SU-DHL-6 (cell line): ENCODE measurements at regions not wholly inside any gene's neighbourhood (a gene's known extent, or its start where the extent isn't known, plus 50 kb on each side); places are given as distances from the start of the nearest gene placed in this dataset.

Source experiments
- H2AFZ ChIP-seq: fragments of 200-600 bp; sonication (generic); 2 replicates; pipeline ENCODE4 v1.6.1; 2014; ENCODE audit warnings: low read depth, mild to moderate bottlenecking, moderate library complexity, mixed read lengths, antibody characterized with exemption, low read length; ENCODE audit not compliant: severe bottlenecking
- H3F3A ChIP-seq: fragments of 200-600 bp; shearing (Covaris generic); 2 replicates; pipeline ENCODE4 v1.6.0; 2016; ENCODE audit warnings: antibody characterized with exemption, mild to moderate bottlenecking; ENCODE audit not compliant: insufficient read depth
- H3K27ac ChIP-seq: fragments of 200-600 bp; sonication (generic); 2 replicates; pipeline ENCODE4 v1.5.1; 2016; ENCODE audit warnings: low read depth, mild to moderate bottlenecking, low read length, moderate library complexity, mixed read lengths
- H3K27me3 ChIP-seq: fragments of 200-600 bp; sonication (generic), shearing (Covaris generic); 2 replicates; pipeline ENCODE4 v1.6.0; 2014; ENCODE audit warnings: mild to moderate bottlenecking, low read length
- H3K36me3 ChIP-seq: fragments of 200-600 bp; sonication (generic); 2 replicates; pipeline ENCODE4 v1.6.1; 2014; ENCODE audit warnings: mild to moderate bottlenecking, low read length, mixed read lengths
- H3K4me2 ChIP-seq: fragments of 300-600, 200-600 bp; shearing (Covaris generic), sonication (generic); 2 replicates; pipeline ENCODE4 v1.6.0; 2014; ENCODE audit warnings: low read length, low read depth, mild to moderate bottlenecking; ENCODE audit not compliant: poor library complexity, severe bottlenecking
- H3K4me3 ChIP-seq: fragments of 200-600 bp; sonication (generic); 2 replicates; pipeline ENCODE4 v1.5.1; 2014; ENCODE audit warnings: antibody characterized with exemption, low read length, mild to moderate bottlenecking, mixed read lengths; ENCODE audit not compliant: insufficient read depth, poor library complexity, severe bottlenecking
- H3K79me2 ChIP-seq: fragments of 200-600 bp; sonication (generic); 2 replicates; pipeline ENCODE4 v1.6.1; 2014; ENCODE audit warnings: mild to moderate bottlenecking, low read length, moderate library complexity; ENCODE audit not compliant: insufficient read depth
- H3K9ac ChIP-seq: fragments of 200-600 bp; sonication (generic); 2 replicates; pipeline ENCODE4 v1.7.0; 2014; ENCODE audit warnings: mild to moderate bottlenecking, low read length
- H3K9me2 ChIP-seq: fragments of 200-600 bp; sonication (generic); replicated peaks from 2 replicates; pipeline ENCODE4 v1.6.1; 2014; ENCODE audit warnings: low read length; ENCODE audit not compliant: insufficient read depth
- H3K9me3 ChIP-seq: fragments of 200-600 bp; sonication (generic); 2 replicates; pipeline ENCODE4 v1.6.1; 2014; ENCODE audit warnings: low read length, mixed read lengths; ENCODE audit not compliant: insufficient read depth
- H4K20me1 ChIP-seq: fragments of 200-600 bp; sonication (generic); 2 replicates; pipeline ENCODE4 v1.6.1; 2014; ENCODE audit warnings: low read depth, mild to moderate bottlenecking, antibody characterized with exemption, low read length, moderate library complexity, mixed read lengths
- CTCF ChIP-seq: fragments of 200-600 bp; sonication (generic); IDR thresholded peaks from one replicate; pipeline ENCODE4 v1.5.1; 2017; ENCODE audit warnings: antibody characterized with exemption, mild to moderate bottlenecking, low read length, moderate library complexity; ENCODE audit not compliant: insufficient read depth, poor library complexity, severe bottlenecking
- EZH2phosphoT487 ChIP-seq: fragments of 200-600 bp; sonication (generic), shearing (Covaris generic); conservative IDR thresholded peaks from 2 replicates; pipeline ENCODE4 v1.6.1; 2018; ENCODE audit warnings: mild to moderate bottlenecking, antibody characterized with exemption, low read length, moderate library complexity, mixed read lengths

GRCh38 chr10:6980353-6980752 lies 400.3 kb upstream of the PRKCQ start:
- no peak for TF ChIP-seq EZH2phosphoT487
- TF ChIP-seq CTCF: no peak
- Histone ChIP-seq H3F3A (no peaks in the 10 kb centered on the region), H3K9ac (no peak overlapping the region), H3K27me3 (no peaks in the 10 kb centered on the region), H3K27ac (no peak overlapping the region), H3K4me2 (no peak overlapping the region), H3K9me2 (no peaks in the 10 kb centered on the region), H3K79me2 (no peaks in the 10 kb centered on the region), H3K4me3 (no peak overlapping the region), H3K9me3 (no peaks in the 10 kb centered on the region), H2AFZ (no peak overlapping the region), H4K20me1 (no peaks in the 10 kb centered on the region), H3K36me3 (no peaks in the 10 kb centered on the region)

GRCh38 chr10:6979371-6979770 lies 399.3 kb upstream of the PRKCQ start:
- no peaks in the 10 kb centered on the region for H3K79me2 ChIP-seq
- no peak overlapping the region for H3K9ac ChIP-seq
- H3K9me3 ChIP-seq: no peaks in the 10 kb centered on the region
- H3K4me3 ChIP-seq: no peak overlapping the region
- TF ChIP-seq CTCF (no peak), EZH2phosphoT487 (no peak)
- H3K9me2 ChIP-seq: no peaks in the 10 kb centered on the region
- no peaks in the 10 kb centered on the region for H4K20me1 ChIP-seq
- H3K36me3 ChIP-seq: no peaks in the 10 kb centered on the region
- H3K4me2 ChIP-seq: no peak overlapping the region
- H3K27me3 ChIP-seq: no peaks in the 10 kb centered on the region
- no peak overlapping the region for H3K27ac ChIP-seq
- no peak overlapping the region for H2AFZ ChIP-seq
- no peaks in the 10 kb centered on the region for H3F3A ChIP-seq

GRCh38 chr10:6978187-6978627 lies 398.1 kb upstream of the PRKCQ start:
- H3K79me2 ChIP-seq: no peaks in the 10 kb centered on the region
- H3K4me3 ChIP-seq: no peak overlapping the region
- H3F3A ChIP-seq: no peaks in the 10 kb centered on the region
- H3K27me3 ChIP-seq: no peaks in the 10 kb centered on the region
- H2AFZ ChIP-seq: no peak overlapping the region
- no peaks in the 10 kb centered on the region for H3K9me3 ChIP-seq
- H4K20me1 ChIP-seq: no peaks in the 10 kb centered on the region
- no peak overlapping the region for H3K9ac ChIP-seq
- H3K36me3 ChIP-seq: no peaks in the 10 kb centered on the region
- H3K9me2 ChIP-seq: no peaks in the 10 kb centered on the region
- no peak overlapping the region for H3K27ac ChIP-seq
- no peak overlapping the region for H3K4me2 ChIP-seq
- TF ChIP-seq EZH2phosphoT487 (no peak), CTCF (peak; percentile 59)
